Brain pericyte (primary cell): ENCODE measurements at regions not wholly inside any gene's neighbourhood (a gene's known extent, or its start where the extent isn't known, plus 50 kb on each side); places are given as distances from the start of the nearest gene placed in this dataset.
A peak's percentile ranks its signal among the peaks of the same experiment; 100 is the strongest.
"Not testable (repeated sequence)": the region's sequence is repeated elsewhere in the genome, so short reads cannot be mapped to it uniquely, and the experiment has no call there.

Experiments used
- DNase-seq: peaks from one replicate; pipeline ENCODE4 v3.0.0-alpha.2; 2012; ENCODE audit warnings: low read depth, low spot score

DNA sequence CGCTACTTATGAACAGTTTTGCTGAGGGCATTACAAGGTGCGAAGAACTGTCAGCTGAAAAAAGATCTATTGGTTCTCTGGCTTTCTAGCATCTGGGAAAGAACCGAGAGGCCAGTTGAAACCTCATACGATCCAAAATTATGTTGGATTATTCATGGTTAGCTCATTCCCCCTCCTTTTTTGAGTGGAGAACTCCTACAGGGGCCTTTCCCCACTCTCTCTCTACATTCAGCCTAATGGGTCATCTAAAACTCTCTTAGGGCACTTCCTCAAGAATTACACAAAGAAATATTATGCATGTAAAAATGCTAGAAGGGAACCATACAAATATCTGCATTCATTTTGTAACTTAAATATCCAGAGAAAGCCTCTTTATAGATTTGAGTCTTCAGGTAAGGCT is 358.2 kb downstream of the ADGRL2 start:
- no peak for DNase-seq

DNA sequence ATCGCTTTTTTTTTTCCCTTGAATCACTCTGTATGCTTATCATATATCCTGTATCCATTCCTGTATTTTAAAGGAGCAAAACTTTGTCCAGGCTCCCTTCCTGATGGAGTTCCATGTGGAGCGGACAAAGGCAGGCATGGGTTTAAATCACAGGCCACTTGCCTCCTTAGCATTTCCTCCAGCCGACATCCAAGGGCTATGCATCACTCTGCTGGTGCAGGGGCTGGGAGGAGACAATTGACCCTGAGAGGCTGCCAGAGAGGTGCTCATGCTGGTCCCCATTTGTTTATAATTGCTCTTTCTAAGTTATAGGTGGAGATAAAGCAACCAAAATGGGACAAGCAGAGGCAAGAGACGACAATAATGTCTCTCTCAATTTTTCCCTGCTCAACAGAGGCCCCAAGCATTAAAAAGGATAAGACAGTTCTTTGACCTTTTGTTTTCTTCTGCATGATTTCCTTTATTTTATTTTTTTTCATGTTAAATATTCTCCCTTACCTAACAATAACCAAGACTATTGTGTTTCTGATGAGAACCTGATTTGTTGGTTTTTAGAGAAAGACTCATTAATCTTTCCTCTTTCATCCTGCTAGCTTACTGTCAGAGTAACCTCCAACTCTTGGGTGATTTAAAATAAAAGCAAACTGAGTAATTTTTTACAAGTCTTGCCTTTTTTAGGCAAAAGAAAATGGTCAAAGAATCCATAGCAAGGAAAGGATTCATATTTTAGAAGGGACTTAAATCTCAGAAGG is 353.7 kb downstream of the ADGRL2 start:
- DNase-seq, result no peak

DNA sequence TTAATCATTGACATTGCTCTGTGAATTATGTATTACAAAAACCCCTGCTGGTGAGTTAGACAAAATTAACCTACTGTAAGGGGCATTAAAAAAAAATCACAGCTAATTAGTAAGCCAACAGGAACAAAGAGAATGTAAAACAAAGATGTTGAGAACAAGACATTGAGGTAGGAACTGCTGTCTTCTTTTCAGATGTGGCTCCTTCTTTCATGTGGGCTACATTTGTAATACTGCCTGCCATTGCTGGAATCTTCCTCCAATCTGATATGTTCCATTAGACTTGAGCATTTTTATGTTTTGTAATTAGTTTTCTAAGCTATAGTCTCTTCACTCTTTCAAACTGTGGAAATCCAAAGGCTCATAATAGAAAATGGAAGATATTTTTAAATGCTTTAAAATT is 353.0 kb downstream of the ADGRL2 start:
- no peak for DNase-seq

DNA sequence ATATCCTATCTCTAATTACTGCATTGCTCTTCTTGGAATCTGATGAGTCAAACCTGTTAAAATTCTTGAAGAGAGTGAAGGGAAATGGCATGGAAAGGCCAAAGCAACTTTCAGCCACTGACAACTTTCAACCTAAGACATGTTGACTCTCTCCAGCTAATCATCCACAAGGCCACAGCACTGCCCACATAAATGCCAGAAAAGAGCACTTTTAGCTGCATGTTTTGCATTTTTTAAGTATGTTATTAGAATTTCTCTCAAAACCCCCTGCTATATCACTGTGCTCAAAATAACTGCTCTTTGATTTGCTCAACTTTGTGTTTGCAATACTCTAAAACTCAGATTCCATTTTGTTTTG is 352.5 kb downstream of the ADGRL2 start:
- DNase-seq, result no peak

DNA sequence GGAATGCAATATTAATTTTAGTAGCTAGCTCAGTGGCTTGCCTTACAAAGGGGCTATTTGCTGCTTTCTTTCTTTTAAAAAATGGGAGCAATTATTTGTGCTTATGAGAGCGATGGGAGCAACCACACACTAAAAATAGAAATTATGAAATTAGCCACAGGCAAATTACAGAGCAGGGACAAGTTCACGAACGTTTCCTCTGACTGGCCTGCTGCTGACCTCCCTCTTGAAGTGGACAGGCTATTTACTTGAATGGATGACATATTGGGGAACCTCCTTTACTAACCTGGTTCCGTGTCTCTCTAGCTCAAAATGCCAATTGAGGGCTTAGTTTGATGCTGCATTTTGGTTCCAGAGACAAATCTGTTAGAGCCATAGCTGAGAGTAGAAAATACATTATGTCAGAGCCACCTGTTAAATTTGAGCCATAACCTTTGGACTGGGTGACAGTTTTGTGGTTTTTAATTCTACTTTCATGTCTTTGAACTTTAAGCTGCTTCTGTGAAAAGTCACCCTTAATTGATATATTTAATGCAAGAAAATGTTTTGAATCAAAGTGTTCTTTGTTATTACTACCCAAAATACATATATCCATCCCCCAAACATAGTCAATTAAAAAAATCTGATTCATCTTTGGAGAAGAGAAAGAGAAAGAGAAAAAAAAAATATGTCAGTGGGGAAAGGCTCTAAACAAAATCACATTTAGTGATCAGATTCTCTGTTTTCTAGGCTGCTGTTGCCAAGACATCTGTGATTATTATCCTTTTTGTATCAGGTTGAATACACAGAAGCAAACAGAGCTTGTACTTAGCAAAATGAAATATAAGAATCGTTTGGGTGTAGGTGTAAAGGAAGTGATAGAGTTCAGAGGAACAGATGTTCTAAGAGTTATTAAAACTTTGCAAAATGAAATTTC is 351.9 kb downstream of the ADGRL2 start:
- no peak for DNase-seq

DNA sequence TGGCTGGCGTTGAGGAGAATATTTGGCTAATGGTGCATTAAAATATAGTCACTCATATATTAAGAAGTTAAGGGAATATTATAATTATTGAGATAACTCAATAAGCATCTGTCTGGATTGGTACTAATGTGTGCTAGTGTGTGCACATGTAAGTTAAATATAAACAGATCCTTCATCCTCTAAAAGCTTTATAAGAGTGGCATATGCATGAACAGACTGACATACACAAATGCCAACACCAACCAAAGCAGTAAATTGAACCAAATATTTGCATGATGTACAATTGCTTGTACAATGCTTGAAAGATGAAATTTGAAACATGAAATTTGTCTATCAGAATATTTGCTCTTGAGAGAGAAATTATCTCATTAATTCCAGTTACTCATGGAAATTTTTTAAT is 344.9 kb downstream of the ADGRL2 start:
- DNase-seq, result no peak

DNA sequence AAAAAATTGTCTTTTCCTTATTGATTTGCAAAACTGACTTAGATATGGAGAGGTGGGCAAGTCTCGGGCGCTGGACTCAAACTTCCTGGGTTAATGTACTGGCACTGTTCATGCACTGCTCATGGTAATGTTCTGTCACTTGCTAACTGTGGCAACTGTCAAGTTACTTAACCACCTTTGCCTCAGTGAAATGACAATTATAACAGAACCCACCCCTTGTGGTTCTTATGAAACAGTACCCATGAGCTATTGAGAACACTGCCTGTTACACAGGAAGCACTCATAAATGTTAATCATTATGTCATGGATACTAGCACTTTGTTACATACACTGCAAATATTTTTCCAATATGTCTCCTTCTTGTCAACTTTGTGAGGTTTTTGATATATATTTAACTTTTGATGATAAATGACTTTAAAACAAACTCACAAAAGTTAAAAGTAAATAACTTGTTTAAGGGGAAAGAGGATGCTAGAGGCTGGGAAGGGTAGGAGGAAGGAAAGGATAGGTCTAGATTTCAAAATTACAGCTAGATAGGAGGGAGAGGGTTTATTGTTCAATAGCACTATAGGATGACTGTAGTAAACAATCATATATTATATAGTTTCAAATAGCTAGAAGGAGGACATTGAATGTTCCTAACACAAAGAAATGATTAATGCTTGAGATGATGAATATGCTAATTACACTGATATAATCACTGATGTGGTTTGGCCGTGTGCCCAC is 342.5 kb downstream of the ADGRL2 start:
- no peak for DNase-seq

DNA sequence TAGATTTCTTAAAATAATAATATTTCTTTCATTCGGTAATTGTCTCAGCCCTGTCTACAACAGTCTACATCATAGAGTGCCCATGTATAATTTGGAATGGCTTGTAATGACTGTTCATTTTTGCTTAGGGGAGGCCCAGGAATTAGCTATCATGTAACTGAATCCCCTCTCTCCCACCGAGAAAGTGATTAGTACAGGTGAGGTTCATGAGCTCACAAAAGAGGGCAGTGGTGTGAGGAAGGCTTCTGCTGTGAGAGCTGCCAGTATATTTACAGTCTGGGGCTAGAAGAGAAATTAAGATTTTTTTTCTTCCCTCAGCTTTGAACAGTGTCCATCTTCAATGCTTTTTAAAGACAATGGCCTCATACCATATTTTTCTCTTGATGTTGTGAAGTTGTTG is 340.7 kb downstream of the ADGRL2 start:
- DNase-seq, result no peak

DNA sequence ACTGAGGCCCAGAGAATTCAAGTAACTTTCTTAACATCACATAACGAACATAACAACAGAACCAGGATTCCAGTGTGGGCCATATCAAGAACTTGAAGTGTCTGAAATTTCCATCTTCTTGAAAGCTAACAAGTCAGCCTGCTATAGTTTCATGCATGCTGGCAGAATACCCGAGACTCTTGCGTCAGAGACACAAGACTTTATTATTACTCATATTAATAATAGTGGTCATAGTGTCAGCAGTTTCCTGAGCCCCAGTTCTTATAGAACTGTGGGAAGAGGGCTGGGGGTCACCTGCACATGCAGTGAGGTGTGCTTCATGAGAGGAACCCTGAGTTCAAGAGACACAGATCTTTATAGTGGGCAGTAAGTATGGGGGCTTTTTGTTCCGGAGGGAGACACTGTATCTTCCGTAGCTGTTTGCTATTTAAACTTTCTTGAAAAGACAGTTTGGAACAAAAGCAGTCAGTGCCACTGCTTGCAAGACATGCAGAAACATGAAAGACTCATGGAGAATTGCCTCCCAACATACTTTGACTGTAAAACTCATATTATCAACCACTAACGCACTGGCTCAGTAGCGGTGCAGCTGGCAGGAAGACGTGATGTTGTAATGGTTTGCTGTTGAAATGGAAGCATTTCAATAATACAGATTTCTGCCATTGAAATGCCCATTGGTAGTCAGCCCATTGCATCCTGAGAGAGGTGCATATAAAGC is 339.2 kb downstream of the ADGRL2 start:
- no peak for DNase-seq

DNA sequence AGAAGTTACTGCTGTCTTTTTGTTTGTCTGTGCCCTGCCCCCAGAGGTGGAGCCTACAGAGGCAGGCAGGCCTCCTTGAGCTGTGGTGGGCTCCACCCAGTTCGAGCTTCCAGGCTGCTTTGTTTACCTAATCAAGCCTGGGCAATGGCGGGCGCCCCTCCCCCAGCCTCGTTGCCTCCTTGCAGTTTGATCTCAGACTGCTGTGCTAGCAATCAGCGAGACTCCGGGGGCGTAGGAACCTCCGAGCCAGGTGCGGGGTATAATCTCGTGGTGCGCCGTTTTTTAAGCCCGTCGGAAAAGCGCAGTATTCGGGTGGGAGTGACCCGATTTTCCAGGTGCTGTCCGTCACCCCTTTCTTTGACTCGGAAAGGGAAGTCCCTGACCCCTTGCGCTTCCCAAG is 335.6 kb downstream of the ADGRL2 start:
- not testable (repeated sequence) for DNase-seq

DNA sequence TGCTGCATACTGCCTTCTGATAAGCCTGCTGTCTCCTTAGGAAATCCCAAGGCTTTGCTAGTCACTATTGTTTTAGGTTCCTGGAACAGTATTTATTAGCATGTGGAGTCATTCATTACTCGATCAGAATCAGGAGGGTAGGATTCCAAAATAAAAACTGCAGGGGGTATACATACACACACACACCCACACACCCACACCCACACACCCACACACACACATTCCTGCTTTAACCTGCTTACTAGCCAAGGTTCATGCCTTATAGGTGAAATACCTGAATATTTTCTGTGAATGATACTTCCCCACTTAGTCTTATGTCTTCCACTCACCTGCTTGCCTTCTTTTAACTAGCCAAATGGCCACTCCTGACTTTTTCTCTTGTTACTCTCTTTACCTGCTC is 325.1 kb downstream of the ADGRL2 start:
- DNase-seq, result no peak

DNA sequence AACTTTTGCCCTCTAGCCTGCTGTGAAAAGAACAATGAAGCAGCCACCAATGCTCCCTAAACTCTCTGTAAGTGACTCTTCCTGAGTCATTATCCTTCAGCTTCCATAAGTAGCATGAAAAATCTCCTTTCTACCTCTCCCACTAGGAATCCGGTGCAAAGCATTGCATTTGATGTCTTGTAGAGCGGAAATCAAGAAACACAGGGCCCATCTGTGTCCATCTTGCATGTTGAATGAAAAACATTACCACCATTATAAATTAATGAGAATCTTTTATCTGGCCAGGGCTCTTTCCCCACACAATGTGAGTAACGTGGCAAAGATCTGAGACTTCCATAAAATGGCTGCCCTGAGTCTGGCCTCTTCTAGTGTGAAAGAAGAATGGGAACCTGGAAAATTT is 324.4 kb downstream of the ADGRL2 start:
- DNase-seq, result no peak

DNA sequence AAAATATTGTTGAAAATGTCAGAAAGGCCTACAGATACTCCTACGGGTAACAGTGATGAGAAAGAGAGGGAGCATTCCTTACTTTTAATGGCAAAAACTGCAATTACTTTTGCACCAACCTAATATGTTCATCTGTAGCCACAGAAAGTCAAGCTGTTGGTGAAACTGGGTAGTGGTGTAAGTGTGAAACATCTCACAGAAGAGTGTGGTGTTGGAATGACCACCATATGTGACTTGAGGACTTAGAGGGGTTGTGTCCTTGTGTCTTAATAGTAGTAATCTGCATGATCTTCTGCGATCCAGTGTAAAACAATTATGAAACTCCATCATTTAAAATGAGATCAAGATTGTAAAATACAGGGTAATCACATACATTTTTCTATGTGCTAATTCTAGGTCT is 320.7 kb downstream of the ADGRL2 start:
- no peak for DNase-seq

DNA sequence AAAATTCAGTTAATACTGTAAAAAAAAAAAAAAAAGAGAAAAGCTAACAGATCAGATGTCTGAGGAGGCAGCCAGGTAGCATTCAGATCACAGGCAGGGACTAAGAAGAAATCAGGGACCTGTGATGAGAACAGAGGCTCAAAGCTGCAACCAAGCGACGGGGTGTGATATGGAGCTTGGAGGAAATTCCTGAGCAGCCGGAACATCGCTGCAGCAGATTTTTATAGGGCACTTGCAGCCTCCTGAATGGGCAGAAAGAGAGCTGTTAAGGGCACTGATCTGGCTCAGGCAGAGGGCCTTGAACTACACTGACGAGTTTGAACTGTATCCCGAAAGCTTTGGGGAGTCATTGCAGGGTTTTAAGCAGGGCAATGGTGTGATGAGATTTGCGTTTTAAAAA is 315.4 kb downstream of the ADGRL2 start:
- no peak for DNase-seq

DNA sequence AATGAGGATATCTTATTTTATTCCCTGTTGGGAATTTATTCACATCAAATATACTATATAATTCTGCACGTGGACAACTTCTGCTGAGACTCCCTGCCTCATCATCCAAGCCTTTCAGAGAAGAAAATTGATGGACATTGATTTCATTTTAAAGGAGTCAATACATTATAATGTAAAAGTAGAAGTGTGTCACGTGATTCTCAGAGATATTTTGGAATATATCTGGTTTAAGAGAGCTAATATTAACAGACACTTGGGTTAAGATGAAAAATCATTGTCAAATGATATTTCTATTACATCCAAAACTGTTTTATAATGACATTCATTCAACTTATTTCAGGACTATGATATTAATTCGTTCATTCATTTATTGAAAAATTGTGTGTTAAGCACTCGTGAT is 314.2 kb downstream of the ADGRL2 start:
- no peak for DNase-seq

DNA sequence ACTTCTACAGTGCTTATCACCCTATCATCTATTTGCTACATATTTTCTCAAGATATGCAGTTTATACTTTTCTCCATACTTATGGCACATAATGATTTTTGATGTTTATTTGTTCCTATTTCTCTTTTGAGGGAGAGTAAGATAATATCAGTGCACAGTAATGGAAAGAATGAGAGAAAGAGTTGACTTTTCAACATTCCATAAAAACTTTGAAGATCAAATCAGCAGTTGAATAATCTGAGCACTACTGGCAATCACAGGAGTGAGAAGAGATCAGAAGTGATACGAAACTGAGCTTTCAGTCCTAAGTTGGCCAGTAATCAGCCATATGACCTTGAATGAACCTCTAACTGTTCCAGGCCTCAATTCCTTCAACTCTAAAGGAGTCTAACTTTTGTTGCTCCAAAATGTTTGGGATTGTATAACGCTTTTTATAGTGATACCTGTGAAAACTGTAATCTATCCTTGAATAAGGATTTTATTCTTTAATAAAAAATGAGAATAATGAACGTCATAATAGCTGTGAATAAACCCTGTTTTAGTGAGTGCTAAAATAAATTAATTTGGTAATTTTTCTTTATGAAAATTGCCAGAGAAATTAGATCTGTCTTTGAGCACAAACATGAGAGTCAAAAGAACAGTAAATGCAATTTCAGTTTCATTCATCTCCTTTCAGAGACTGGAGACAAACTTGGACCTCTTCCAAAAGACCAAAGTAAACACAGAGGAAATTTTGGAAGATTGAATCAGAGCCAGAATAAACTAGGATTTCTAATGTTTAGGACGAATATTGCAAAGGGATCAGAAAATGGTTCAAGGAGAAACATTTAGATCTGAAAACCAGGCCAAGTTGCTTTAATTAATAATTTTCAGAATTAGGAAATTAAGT is 309.9 kb downstream of the ADGRL2 start:
- DNase-seq, result peak; percentile 41

DNA sequence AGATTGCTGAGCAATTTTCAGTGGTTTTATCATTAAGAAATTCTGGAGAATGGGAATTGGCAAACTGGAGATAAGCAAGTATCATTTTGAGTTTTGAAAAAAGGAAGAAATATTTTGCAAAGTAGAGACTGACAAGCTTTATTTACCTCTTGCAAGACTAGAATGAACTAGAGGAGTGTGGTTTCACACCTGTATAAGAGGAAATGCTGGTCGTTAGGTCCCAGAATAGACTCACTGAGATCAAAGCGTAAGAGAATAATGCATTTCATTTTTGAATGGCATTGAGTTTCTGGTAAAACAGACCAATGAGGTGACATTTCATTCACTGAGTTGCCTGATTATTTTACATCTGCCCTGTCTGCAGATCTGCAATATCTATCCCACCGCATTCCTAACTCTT is 308.1 kb downstream of the ADGRL2 start:
- no peak for DNase-seq

DNA sequence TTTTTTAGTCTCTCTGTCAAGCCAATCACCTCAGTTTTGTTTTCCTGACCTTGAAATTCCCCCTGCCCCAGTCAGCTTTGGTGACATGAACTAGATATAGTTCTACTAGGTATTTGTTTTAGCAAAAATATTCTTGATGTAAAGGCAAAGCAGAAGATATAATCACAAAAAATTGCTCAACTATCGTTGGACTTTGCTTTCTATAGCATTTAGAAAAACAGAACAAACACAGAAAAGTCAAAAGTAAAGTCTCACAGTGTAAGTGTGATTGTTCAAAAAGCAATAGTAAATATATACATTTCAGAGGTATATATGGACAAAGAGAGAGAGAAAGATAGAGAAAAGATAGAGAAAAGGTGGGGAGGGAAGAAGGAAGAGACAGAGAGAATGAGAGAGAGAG is 305.9 kb downstream of the ADGRL2 start:
- DNase-seq, result no peak

DNA sequence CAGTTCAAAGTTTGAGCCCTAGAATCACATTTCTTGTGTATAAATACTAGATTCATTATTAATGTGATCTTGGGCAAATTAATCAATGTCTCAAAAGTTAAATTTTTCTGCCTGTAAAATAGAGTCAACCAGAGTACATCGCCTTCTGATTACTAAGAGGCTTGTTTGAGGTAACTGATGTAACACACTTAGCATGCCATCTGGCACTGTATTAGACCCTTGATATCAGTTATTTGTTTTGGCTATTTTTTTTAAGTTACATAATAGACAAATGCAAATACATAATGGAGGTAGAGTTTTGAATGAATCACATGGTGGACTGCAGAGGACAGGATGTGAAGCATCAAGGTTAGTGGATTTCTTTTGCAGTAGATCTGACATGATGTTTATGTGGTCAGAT is 298.4 kb downstream of the ADGRL2 start:
- no peak for DNase-seq

DNA sequence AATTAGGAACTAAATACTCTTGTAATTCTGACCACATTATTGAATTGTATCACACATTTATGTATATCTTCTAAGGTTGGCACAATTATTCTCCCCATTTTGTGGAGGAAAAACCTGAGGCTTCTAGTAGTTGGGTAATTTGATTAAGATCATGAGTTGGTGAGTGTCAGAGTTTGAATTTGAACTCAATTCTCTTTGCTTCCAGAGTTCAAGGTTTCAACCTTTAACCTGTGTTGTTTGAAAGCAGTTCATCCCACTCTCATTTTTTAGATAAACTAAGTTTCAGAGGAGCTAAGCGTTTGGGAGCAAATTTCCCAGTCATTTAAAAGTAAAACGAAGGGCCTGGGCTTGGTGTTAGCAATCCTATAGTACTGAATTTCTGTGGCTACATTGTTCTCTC is 293.4 kb downstream of the ADGRL2 start:
- no peak for DNase-seq

DNA sequence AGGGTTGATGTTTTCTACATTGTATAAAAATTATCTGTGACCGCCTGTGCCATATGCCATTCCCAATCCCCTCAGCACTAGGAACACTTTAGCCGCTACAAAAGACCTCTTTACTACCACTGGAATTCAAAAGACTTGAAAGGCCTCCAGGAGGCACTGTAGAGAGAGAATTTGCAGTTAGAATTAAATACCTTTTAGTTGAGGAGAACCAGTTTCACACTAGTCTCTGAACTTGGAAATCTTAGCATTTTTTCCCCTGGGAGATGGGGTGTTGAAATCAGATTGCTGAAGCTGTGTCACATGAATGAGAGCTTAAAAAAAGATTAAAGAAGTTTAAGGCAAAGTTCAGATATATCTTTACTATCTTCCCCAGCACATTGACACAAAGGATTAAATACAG is 291.0 kb downstream of the ADGRL2 start:
- no peak for DNase-seq
